H9 (cell line): ENCODE measurements at regions not wholly inside any gene's neighbourhood (a gene's known extent, or its start where the extent isn't known, plus 50 kb on each side); places are given as distances from the start of the nearest gene placed in this dataset.

ENCODE experiments used
- DNase-seq: peaks from one replicate; pipeline ENCODE4 v3.0.0-alpha.2; 2017
- H2AFZ ChIP-seq: one replicate; pipeline ENCODE4 v1.6.1; 2013; ENCODE audit warnings: mild to moderate bottlenecking, low read length, control low read depth, moderate library complexity
- H2AK5ac ChIP-seq: 2 replicates; pipeline ENCODE4 v1.6.1; 2013; ENCODE audit warnings: low read length, control low read depth, mixed read lengths; ENCODE audit not compliant: insufficient read length
- H2BK120ac ChIP-seq: one replicate; pipeline ENCODE4 v1.6.1; 2013; ENCODE audit warnings: low read depth, mild to moderate bottlenecking, low read length, control low read depth, inconsistent platforms; ENCODE audit not compliant: poor library complexity, severe bottlenecking
- H2BK12ac ChIP-seq: 2 replicates; pipeline ENCODE4 v1.6.1; 2013; ENCODE audit warnings: low read length, control low read depth, mixed read lengths, low read depth; ENCODE audit not compliant: insufficient read length
- H2BK15ac ChIP-seq: 2 replicates; pipeline ENCODE4 v1.6.1; 2013; ENCODE audit warnings: low read depth, low read length, control low read depth
- H2BK20ac ChIP-seq: one replicate; pipeline ENCODE4 v1.6.1; 2013; ENCODE audit warnings: low read depth, mild to moderate bottlenecking, low read length, control low read depth, inconsistent platforms; ENCODE audit not compliant: poor library complexity, severe bottlenecking
- H2BK5ac ChIP-seq: 2 replicates; pipeline ENCODE4 v1.6.1; 2013; ENCODE audit warnings: low read length, control low read depth, mixed read lengths; ENCODE audit not compliant: insufficient read length
- H3K14ac ChIP-seq: 2 replicates; pipeline ENCODE4 v1.6.1; 2013; ENCODE audit warnings: low read length, control low read depth; ENCODE audit not compliant: insufficient read depth
- H3K18ac ChIP-seq: 2 replicates; pipeline ENCODE4 v1.6.1; 2013; ENCODE audit warnings: low read depth, mild to moderate bottlenecking, mixed read lengths, low read length, control low read depth; ENCODE audit not compliant: insufficient read length
- H3K23ac ChIP-seq: 2 replicates; pipeline ENCODE4 v1.6.1; 2013; ENCODE audit warnings: low read length, control low read depth, mixed read lengths, low read depth; ENCODE audit not compliant: insufficient read length
- H3K23me2 ChIP-seq: 2 replicates; pipeline ENCODE4 v1.6.1; 2013; ENCODE audit warnings: low read depth, mild to moderate bottlenecking, mixed read lengths, low read length, control low read depth; ENCODE audit not compliant: insufficient read length, poor library complexity, severe bottlenecking
- H3K27ac ChIP-seq: 2 replicates; pipeline ENCODE4 v1.5.1; 2013; ENCODE audit warnings: low read length, control low read depth, mixed read lengths, low read depth; ENCODE audit not compliant: insufficient read length
- H3K27me3 ChIP-seq: 2 replicates; pipeline ENCODE4 v1.6.1; 2013; ENCODE audit warnings: low read length, control low read depth, inconsistent platforms; ENCODE audit not compliant: insufficient read depth
- H3K4ac ChIP-seq: 2 replicates; pipeline ENCODE4 v1.6.1; 2013; ENCODE audit warnings: low read depth, mild to moderate bottlenecking, control low read depth, inconsistent platforms, low read length, moderate library complexity
- H3K4me1 ChIP-seq: 2 replicates; pipeline ENCODE4 v1.6.1; 2013; ENCODE audit warnings: low read length, control low read depth, inconsistent platforms; ENCODE audit not compliant: insufficient read depth
- H3K4me2 ChIP-seq: 2 replicates; pipeline ENCODE4 v1.6.1; 2013; ENCODE audit warnings: low read length, control low read depth, mixed read lengths; ENCODE audit not compliant: insufficient read length, insufficient read depth
- H3K56ac ChIP-seq: 2 replicates; pipeline ENCODE4 v1.6.1; 2013; ENCODE audit warnings: low read depth, mild to moderate bottlenecking, mixed read lengths, low read length, control low read depth; ENCODE audit not compliant: insufficient read length
- H3K79me1 ChIP-seq: 2 replicates; pipeline ENCODE4 v1.6.1; 2013; ENCODE audit warnings: low read depth, mild to moderate bottlenecking, moderate library complexity, low read length, control low read depth, inconsistent platforms; ENCODE audit not compliant: insufficient read depth, poor library complexity, severe bottlenecking
- H3K79me2 ChIP-seq: 2 replicates; pipeline ENCODE4 v1.6.1; 2013; ENCODE audit warnings: low read length, control low read depth, inconsistent platforms; ENCODE audit not compliant: insufficient read depth
- H3K9ac ChIP-seq: 2 replicates; pipeline ENCODE4 v1.6.1; 2013; ENCODE audit warnings: low read length, control low read depth, mixed read lengths; ENCODE audit not compliant: insufficient read length; ENCODE audit errors: extremely low read depth
- H3K9me3 ChIP-seq: one replicate; pipeline ENCODE4 v1.6.1; 2013; ENCODE audit warnings: low read depth, low read length, inconsistent platforms; ENCODE audit not compliant: control insufficient read depth
- H3T11ph ChIP-seq: one replicate; pipeline ENCODE4 v1.6.1; 2013; ENCODE audit warnings: mild to moderate bottlenecking, low read length, control low read depth, inconsistent platforms
- H4K20me1 ChIP-seq: one replicate; pipeline ENCODE4 v1.6.1; 2013; ENCODE audit not compliant: control insufficient read depth, insufficient read length, insufficient read depth
- H4K5ac ChIP-seq: 2 replicates; pipeline ENCODE4 v1.6.1; 2013; ENCODE audit warnings: low read depth, mild to moderate bottlenecking, mixed read lengths, low read length, control low read depth; ENCODE audit not compliant: insufficient read length
- H4K8ac ChIP-seq: replicated peaks from 2 replicates; pipeline ENCODE4 v1.6.1; 2013; ENCODE audit warnings: low read length, control low read depth, mixed read lengths, low read depth; ENCODE audit not compliant: insufficient read length
- H4K91ac ChIP-seq: 2 replicates; pipeline ENCODE4 v1.6.1; 2013; ENCODE audit warnings: low read depth, mild to moderate bottlenecking, moderate library complexity, mixed read lengths, low read length, control low read depth; ENCODE audit not compliant: insufficient read length
- H3K27ac Mint-ChIP-seq, 3 experiments: 2 replicates in 2 of 3; 3 replicates in 1 of 3; pipeline ENCODE4 v1.8.0; 2020 to 2021; ENCODE audit warnings: mixed read lengths in 3 of 3, mild to moderate bottlenecking in 1 of 3, moderate library complexity in 1 of 3
- H3K27me3 Mint-ChIP-seq: 2 replicates; pipeline ENCODE4 v1.8.0; 2021; ENCODE audit warnings: low read depth, mild to moderate bottlenecking, moderate library complexity, mixed read lengths
- H3K36me3 Mint-ChIP-seq, 3 experiments: 2 replicates in 2 of 3; 3 replicates in 1 of 3; pipeline ENCODE4 v1.8.0; 2020 to 2021; ENCODE audit warnings: low read depth in 3 of 3, mixed read lengths in 3 of 3; ENCODE audit not compliant: insufficient read depth in 1 of 3
- H3K4me1 Mint-ChIP-seq, 2 experiments: 2 replicates each; pipeline ENCODE4 v1.8.0; 2020; ENCODE audit warnings: mixed read lengths in 2 of 2
- H3K4me3 Mint-ChIP-seq, 2 experiments: 2 replicates in 1 of 2; 3 replicates in 1 of 2; pipeline ENCODE4 v1.8.0; 2020 to 2021; ENCODE audit warnings: mild to moderate bottlenecking in 2 of 2, mixed read lengths in 2 of 2, moderate library complexity in 1 of 2
- H3K9me3 Mint-ChIP-seq, 2 experiments: 2 replicates in 1 of 2; 3 replicates in 1 of 2; pipeline ENCODE4 v1.8.0; 2020; ENCODE audit warnings: mild to moderate bottlenecking in 2 of 2, mixed read lengths in 2 of 2, moderate library complexity in 1 of 2
- WGBS: extraction: QIAGEN DNeasy Blood & Tissue Kit; methylation state at CpG from one replicate; pipeline ENCODE4 v1.1.7; 2013; ENCODE audit warnings: missing lambda C conversion rate, low lambda C conversion rate, mixed read lengths; ENCODE audit not compliant: insufficient read length; ENCODE audit errors: extremely low coverage; 5-methylcytosine and 5-hydroxymethylcytosine counted together
- TF ChIP-seq, protein P1 (sequence below): fragments of 200-600 bp; sonication (generic); conservative IDR thresholded peaks from 3 replicates; pipeline ENCODE4 v1.8.0; 2021; ENCODE audit warnings: antibody characterized with exemption, mild to moderate bottlenecking

DNA sequence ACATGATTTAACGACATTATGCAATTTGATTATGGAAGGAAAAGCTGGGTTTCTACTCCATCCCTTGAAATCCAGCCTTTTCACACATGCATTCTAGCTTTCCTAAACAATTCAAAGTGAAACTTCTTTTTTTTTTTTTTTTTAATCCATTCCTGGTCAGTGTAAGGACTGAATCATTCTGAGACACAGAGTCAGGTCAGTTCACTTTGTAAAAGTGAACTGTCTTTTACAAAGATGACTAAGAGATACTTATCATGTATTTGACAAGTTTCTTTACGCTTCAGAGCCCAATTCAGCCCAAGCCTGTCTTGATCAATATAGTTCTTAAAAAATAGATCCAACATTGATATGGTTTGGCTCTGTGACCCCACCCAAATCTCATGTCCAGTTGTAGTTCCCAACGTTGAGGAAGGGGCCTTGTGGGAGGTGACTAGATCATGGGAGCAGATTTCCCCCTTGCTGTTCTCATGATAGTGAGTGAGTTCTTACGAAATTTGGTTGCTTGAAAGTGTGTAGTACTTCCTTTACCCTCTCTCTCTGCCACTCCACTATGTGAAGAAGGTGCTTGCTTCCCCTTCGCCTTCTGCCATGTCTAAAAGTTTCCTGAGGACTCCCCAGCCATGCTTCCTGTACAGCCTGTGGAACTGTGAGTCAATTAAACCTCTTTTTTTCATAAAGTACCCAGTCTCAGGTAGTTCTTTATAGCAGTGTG lies 345.6 kb upstream of the THBS1 start:
- Histone ChIP-seq H3K79me2 (no peaks in the 10 kb centered on the region), H2BK5ac (no peak overlapping the region), H3K4me2 (no peak overlapping the region), H3K79me1 (no peaks in the 10 kb centered on the region), H3K9me3 (no peaks in the 10 kb centered on the region), H2AFZ (no peak overlapping the region), H3K23me2 (no peaks in the 10 kb centered on the region), H3T11ph (no peak overlapping the region), H3K9ac (no peak overlapping the region), H3K14ac (no peak overlapping the region), H2BK15ac (no peak overlapping the region), H3K56ac (no peak overlapping the region), H2BK12ac (no peak overlapping the region), H3K4me1 (peaks cover 4% of the 10 kb centered on the region; the same call in 1 of the 2 replicates), H3K23ac (no peak overlapping the region), H4K8ac (no peak overlapping the region), H3K18ac (no peak overlapping the region), H4K91ac (no peak overlapping the region), H4K5ac (no peak overlapping the region), H2BK20ac (no peak overlapping the region), H2BK120ac (no peak overlapping the region), H3K4ac (no peak overlapping the region), H3K27ac (no peak overlapping the region), H2AK5ac (no peak overlapping the region), H4K20me1 (no peaks in the 10 kb centered on the region), H3K27me3 (no peaks in the 10 kb centered on the region)
- H3K9me3 Mint-ChIP-seq = peaks cover 0 to 4% of the 10 kb centered on the region in 2 experiments; a peak in 2 of 5 replicates
- H3K4me1 Mint-ChIP-seq = peaks cover 10 to 13% of the 10 kb centered on the region in 2 experiments
- H3K27me3 Mint-ChIP-seq = no peaks in the 10 kb centered on the region
- H3K27ac Mint-ChIP-seq = no peak overlapping the region; a peak in 1 of 7 replicates
- no peak for DNase-seq
- TF ChIP-seq, protein P1, sequence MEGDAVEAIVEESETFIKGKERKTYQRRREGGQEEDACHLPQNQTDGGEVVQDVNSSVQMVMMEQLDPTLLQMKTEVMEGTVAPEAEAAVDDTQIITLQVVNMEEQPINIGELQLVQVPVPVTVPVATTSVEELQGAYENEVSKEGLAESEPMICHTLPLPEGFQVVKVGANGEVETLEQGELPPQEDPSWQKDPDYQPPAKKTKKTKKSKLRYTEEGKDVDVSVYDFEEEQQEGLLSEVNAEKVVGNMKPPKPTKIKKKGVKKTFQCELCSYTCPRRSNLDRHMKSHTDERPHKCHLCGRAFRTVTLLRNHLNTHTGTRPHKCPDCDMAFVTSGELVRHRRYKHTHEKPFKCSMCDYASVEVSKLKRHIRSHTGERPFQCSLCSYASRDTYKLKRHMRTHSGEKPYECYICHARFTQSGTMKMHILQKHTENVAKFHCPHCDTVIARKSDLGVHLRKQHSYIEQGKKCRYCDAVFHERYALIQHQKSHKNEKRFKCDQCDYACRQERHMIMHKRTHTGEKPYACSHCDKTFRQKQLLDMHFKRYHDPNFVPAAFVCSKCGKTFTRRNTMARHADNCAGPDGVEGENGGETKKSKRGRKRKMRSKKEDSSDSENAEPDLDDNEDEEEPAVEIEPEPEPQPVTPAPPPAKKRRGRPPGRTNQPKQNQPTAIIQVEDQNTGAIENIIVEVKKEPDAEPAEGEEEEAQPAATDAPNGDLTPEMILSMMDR = no peak
- no CpG with 5 or more reads among the region's 5 CpGs for WGBS
- no peaks in the 10 kb centered on the region for H3K36me3 Mint-ChIP-seq
- H3K4me3 Mint-ChIP-seq = no peak overlapping the region
